AG04449 (cell line): ENCODE measurements at regions not wholly inside any gene's neighbourhood (a gene's known extent, or its start where the extent isn't known, plus 50 kb on each side); places are given as distances from the start of the nearest gene placed in this dataset.
"Not testable (repeated sequence)": the region's sequence is repeated elsewhere in the genome, so short reads cannot be mapped to it uniquely, and the experiment has no call there.

ENCODE experiments used
- CTCF ChIA-PET: fragments of 350-600 bp; formaldehyde crosslinking; extraction: SDS; loops from one replicate; lab custom pipeline; 2021; ENCODE audit warnings: antibody characterized with exemption; lab: Yijun Ruan, JAX
- POLR2A ChIA-PET: fragments of 400-600, 350-600 bp; formaldehyde crosslinking; extraction: SDS; loops from one replicate; lab custom pipeline; 2020; ENCODE audit warnings: antibody characterized with exemption, inconsistent platforms; lab: Yijun Ruan, JAX
- DNase-seq: peaks from one replicate; pipeline ENCODE4 v3.0.0-alpha.2; 2010; ENCODE audit warnings: low read depth, low spot score
- H3K4me3 ChIP-seq: 2 replicates; pipeline ENCODE4 v1.5.1; 2011; ENCODE audit warnings: low read depth, mild to moderate bottlenecking, control low read depth, low read length
- CTCF ChIP-seq: IDR thresholded peaks from one replicate; pipeline ENCODE4 v1.5.1; 2011; ENCODE audit warnings: mild to moderate bottlenecking, moderate library complexity, low read length, control low read depth, inconsistent platforms; ENCODE audit not compliant: insufficient read depth; ENCODE audit errors: missing control alignments

- ChIA-PET CTCF (no interaction called here), POLR2A (no interaction called here)
- DNase-seq = no peak
- no peak for TF ChIP-seq CTCF
- no peak overlapping the region for H3K4me3 ChIP-seq
Measured at GRCh38 chr6:15171026-15171425, 74.8 kb upstream of the JARID2 start.

- POLR2A ChIA-PET = no interaction called here
- CTCF ChIA-PET = no interaction called here
- TF ChIP-seq CTCF = no peak
- H3K4me3 ChIP-seq = no peak overlapping the region
- no peak for DNase-seq
Measured at GRCh38 chr6:15176816-15177370, 69.0 kb upstream of the JARID2 start.

GRCh38 chr6:15183979-15184378 lies 61.9 kb upstream of the JARID2 start:
- CTCF ChIA-PET = no interaction called here
- POLR2A ChIA-PET = no interaction called here
- no peak overlapping the region for H3K4me3 ChIP-seq
- no peak for TF ChIP-seq CTCF
- no peak for DNase-seq

- POLR2A ChIA-PET = no interaction called here
- no peak for TF ChIP-seq CTCF
- CTCF ChIA-PET = no interaction called here
Measured at GRCh38 chr6:15184441-15184861, 61.4 kb upstream of the JARID2 start.

GRCh38 chr6:15185111-15185510 lies 60.8 kb upstream of the JARID2 start:
- CTCF ChIA-PET, DNase-seq, POLR2A ChIA-PET, H3K4me3 ChIP-seq: not testable (repeated sequence)

More at GRCh38 chr6:15184441-15184861, 61.4 kb upstream of the JARID2 start:
- no peak for DNase-seq
- no peak overlapping the region for H3K4me3 ChIP-seq

- H3K4me3 ChIP-seq, POLR2A ChIA-PET, DNase-seq, CTCF ChIA-PET: not testable (repeated sequence)
Measured at GRCh38 chr6:15193451-15193850, 52.4 kb upstream of the JARID2 start.

- ChIA-PET POLR2A (no interaction called here), CTCF (no interaction called here)
- TF ChIP-seq CTCF = no peak
Measured at GRCh38 chr6:15194453-15194852, 51.4 kb upstream of the JARID2 start.

More at GRCh38 chr6:15194453-15194852, 51.4 kb upstream of the JARID2 start:
- no peak overlapping the region for H3K4me3 ChIP-seq
- no peak for DNase-seq
